ENCODE measurements at regions not wholly inside any gene's neighbourhood (a gene's known extent, or its start where the extent isn't known, plus 50 kb on each side); places are given as distances from the start of the nearest gene placed in this dataset.
"Not testable (repeated sequence)": the region's sequence is repeated elsewhere in the genome, so short reads cannot be mapped to it uniquely, and the experiment has no call there.

DNA sequence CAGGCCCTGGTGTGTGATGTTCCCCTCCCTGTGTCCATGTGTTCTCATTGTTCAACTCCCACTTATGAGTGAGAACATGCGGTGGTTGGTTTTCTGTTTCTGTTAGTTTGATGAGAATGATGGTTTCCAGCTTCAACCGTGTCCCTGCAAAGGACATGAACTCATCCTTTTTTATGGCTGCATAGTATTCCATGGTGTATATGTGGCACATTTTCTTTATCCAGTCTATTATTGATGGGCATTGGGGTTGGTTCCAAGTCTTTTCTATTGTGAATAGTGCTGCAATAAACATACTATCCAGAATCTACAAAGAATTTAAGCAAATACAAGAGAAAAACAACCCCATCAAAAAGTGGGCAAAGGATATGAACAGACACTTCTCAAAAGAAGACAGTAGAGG lies 67.1 kb upstream of the PPM1H start:
- TF ChIP-seq, protein P1, sequence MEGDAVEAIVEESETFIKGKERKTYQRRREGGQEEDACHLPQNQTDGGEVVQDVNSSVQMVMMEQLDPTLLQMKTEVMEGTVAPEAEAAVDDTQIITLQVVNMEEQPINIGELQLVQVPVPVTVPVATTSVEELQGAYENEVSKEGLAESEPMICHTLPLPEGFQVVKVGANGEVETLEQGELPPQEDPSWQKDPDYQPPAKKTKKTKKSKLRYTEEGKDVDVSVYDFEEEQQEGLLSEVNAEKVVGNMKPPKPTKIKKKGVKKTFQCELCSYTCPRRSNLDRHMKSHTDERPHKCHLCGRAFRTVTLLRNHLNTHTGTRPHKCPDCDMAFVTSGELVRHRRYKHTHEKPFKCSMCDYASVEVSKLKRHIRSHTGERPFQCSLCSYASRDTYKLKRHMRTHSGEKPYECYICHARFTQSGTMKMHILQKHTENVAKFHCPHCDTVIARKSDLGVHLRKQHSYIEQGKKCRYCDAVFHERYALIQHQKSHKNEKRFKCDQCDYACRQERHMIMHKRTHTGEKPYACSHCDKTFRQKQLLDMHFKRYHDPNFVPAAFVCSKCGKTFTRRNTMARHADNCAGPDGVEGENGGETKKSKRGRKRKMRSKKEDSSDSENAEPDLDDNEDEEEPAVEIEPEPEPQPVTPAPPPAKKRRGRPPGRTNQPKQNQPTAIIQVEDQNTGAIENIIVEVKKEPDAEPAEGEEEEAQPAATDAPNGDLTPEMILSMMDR (IDR thresholded peaks at IDR 0.05), result not testable (repeated sequence)
- TF ChIP-seq EZH2 (IDR thresholded peaks at IDR 0.05; ENCODE audit: borderline replicate concordance, insufficient read depth, low read depth, low read length, poor library complexity, severe bottlenecking), result not testable (repeated sequence)
